ENCODE measurements at regions not wholly inside any gene's neighbourhood (a gene's known extent, or its start where the extent isn't known, plus 50 kb on each side); places are given as distances from the start of the nearest gene placed in this dataset.
A peak's percentile ranks its signal among the peaks of the same experiment; 100 is the strongest.

DNA sequence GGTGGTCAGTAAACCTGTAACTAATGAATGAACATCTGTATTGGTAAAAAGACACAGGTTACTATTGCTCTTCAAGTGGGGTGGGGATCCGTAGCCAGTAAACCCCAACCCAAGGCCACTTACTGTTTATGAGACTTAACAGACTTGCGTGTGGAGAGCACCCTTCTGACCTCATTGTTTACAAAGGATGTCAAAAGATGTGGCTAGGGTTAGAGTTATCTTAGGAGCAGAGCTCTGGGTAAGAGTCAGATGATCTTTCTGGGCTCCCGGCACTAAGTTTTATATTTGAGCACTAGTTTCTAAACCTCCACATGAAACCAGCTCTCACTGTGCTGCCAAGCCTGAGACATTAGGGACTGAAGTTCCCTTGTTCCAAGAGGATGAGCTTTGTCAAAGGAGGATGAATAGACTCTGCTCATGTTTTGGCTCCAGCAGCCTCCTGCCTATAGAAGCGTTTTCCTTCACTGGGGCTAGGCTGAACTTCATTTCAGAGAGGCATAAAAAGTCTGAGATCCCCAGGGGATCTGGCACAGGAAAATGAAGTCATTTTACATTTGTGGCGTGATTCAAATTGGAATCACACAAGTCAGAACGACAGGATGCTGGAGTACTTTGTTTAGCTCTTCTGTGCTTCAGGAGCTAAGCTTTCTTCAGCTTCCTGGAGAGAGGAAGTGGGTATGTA is 403.1 kb upstream of the TRIB2 start:
- Histone ChIP-seq H3K9me2 (replicated peaks; ENCODE audit: control insufficient read depth, low read length) (no peaks in the 10 kb centered on the region), H3K4me3 (ENCODE audit: low read length) (0 out of 2 replicates have a peak overlapping the region, but pooled peaks have one; percentile 14), H3K36me3 (ENCODE audit: control insufficient read depth, low read length) (no peaks in the 10 kb centered on the region), H3K79me2 (ENCODE audit: control insufficient read depth, low read length) (no peaks in the 10 kb centered on the region), H3K9me3 (ENCODE audit: control insufficient read depth, insufficient read depth, low read length) (no peaks in the 10 kb centered on the region), H3K4me2 (ENCODE audit: low read length) (peak overlapping the region; percentile 14; the same call in 1 of the 2 replicates), H3K27me3 (ENCODE audit: control insufficient read depth, low read length) (no peaks in the 10 kb centered on the region), H3F3A (ENCODE audit: control insufficient read depth, insufficient read depth) (no peaks in the 10 kb centered on the region), H4K20me1 (ENCODE audit: control insufficient read depth, insufficient read depth, low read depth, low read length) (no peaks in the 10 kb centered on the region), H3K4me1 (ENCODE audit: control insufficient read depth, low read length) (peaks cover 10% of the 10 kb centered on the region), H3K27ac (ENCODE audit: low read depth, low read length) (no peak overlapping the region)
- TF ChIP-seq, protein P1, sequence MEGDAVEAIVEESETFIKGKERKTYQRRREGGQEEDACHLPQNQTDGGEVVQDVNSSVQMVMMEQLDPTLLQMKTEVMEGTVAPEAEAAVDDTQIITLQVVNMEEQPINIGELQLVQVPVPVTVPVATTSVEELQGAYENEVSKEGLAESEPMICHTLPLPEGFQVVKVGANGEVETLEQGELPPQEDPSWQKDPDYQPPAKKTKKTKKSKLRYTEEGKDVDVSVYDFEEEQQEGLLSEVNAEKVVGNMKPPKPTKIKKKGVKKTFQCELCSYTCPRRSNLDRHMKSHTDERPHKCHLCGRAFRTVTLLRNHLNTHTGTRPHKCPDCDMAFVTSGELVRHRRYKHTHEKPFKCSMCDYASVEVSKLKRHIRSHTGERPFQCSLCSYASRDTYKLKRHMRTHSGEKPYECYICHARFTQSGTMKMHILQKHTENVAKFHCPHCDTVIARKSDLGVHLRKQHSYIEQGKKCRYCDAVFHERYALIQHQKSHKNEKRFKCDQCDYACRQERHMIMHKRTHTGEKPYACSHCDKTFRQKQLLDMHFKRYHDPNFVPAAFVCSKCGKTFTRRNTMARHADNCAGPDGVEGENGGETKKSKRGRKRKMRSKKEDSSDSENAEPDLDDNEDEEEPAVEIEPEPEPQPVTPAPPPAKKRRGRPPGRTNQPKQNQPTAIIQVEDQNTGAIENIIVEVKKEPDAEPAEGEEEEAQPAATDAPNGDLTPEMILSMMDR (IDR thresholded peaks at IDR 0.05; ENCODE audit: low read depth, low read length, poor library complexity, severe bottlenecking) = no peak
- no peak for TF ChIP-seq EZH2phosphoT487 (IDR thresholded peaks at IDR 0.05; ENCODE audit: borderline replicate concordance, low read length)

DNA sequence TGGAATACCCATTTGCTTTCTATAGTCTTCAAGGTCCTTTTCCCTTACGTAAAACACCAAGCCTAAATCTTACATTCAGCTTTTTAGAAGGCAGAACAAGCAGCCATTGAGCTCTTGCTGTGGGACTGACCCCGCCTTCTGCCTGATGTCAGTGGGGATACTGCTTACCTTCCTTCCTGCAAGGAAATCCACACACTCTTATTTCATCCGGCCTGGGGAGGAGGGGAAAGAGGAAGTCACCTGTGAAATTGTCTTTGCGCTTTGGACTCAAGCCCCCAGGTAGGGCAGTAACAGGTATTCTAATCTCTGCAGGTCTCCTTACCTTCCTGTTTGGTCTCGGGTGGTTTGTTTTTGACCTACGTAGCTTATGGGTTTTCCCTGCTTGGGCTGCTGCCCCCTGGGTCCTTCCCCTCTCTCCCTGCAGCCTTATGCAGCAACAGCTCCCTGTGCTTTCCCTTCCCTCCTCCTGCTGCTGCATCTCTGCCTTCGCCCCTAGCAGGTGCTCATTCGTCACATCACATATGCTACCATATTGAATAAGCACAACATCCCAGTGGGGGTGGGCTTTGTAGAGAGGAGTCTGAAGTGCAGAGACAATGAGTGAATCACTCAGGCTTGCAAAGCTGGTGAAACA is 402.5 kb upstream of the TRIB2 start:
- no peak overlapping the region for H3K27ac ChIP-seq (ENCODE audit: low read depth, low read length)

DNA sequence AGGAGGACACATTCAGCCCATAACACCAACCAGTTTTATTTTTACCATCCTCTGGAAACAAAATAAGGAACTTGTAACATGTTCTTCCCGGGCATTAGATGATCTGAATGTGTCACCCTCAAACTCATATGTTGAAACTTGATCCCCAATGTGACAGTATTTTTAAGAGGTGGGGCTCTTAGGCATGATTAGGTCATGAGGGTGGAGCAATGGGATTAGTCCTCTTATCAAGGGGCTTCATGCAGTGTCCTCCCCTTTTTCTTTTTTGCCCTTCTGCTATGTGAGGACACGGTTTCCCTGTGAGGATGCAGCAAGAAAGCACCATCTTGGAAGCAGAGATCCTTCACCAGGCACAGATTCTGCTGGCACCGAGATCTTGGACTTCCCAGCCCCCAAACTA is 401.5 kb upstream of the TRIB2 start:
- H3K36me3 ChIP-seq (ENCODE audit: control insufficient read depth, low read length) = no peaks in the 10 kb centered on the region
- no peak overlapping the region for H3K4me2 ChIP-seq (ENCODE audit: low read length)
- no peaks in the 10 kb centered on the region for H3K27me3 ChIP-seq (ENCODE audit: control insufficient read depth, low read length)
- no peak overlapping the region for H3K27ac ChIP-seq (ENCODE audit: low read depth, low read length)
- H4K20me1 ChIP-seq (ENCODE audit: control insufficient read depth, insufficient read depth, low read depth, low read length) = no peaks in the 10 kb centered on the region
- peaks cover 10% of the 10 kb centered on the region for H3K4me1 ChIP-seq (ENCODE audit: control insufficient read depth, low read length)
- H3K4me3 ChIP-seq (ENCODE audit: low read length) = no peak overlapping the region
- no peak for TF ChIP-seq EZH2phosphoT487 (IDR thresholded peaks at IDR 0.05; ENCODE audit: borderline replicate concordance, low read length)
- H3K79me2 ChIP-seq (ENCODE audit: control insufficient read depth, low read length) = no peaks in the 10 kb centered on the region
- H3F3A ChIP-seq (ENCODE audit: control insufficient read depth, insufficient read depth) = no peaks in the 10 kb centered on the region
- no peaks in the 10 kb centered on the region for H3K9me2 ChIP-seq (replicated peaks; ENCODE audit: control insufficient read depth, low read length)
- H3K9me3 ChIP-seq (ENCODE audit: control insufficient read depth, insufficient read depth, low read length) = no peaks in the 10 kb centered on the region

More for the DNA sequence above, 402.5 kb upstream of the TRIB2 start:
- Histone ChIP-seq H3K4me3 (ENCODE audit: low read length) (0 out of 2 replicates have a peak overlapping the region, but pooled peaks have one; percentile 14), H3K27me3 (ENCODE audit: control insufficient read depth, low read length) (no peaks in the 10 kb centered on the region), H3K79me2 (ENCODE audit: control insufficient read depth, low read length) (no peaks in the 10 kb centered on the region), H4K20me1 (ENCODE audit: control insufficient read depth, insufficient read depth, low read depth, low read length) (no peaks in the 10 kb centered on the region), H3K9me3 (ENCODE audit: control insufficient read depth, insufficient read depth, low read length) (no peaks in the 10 kb centered on the region), H3K9me2 (replicated peaks; ENCODE audit: control insufficient read depth, low read length) (no peaks in the 10 kb centered on the region), H3K4me1 (ENCODE audit: control insufficient read depth, low read length) (peaks cover 10% of the 10 kb centered on the region), H3K4me2 (ENCODE audit: low read length) (peak overlapping the region; percentile 14), H3K36me3 (ENCODE audit: control insufficient read depth, low read length) (no peaks in the 10 kb centered on the region), H3F3A (ENCODE audit: control insufficient read depth, insufficient read depth) (no peaks in the 10 kb centered on the region)
- no peak for TF ChIP-seq EZH2phosphoT487 (IDR thresholded peaks at IDR 0.05; ENCODE audit: borderline replicate concordance, low read length)
- TF ChIP-seq, protein P1 (IDR thresholded peaks at IDR 0.05; ENCODE audit: low read depth, low read length, poor library complexity, severe bottlenecking) = no peak

DNA sequence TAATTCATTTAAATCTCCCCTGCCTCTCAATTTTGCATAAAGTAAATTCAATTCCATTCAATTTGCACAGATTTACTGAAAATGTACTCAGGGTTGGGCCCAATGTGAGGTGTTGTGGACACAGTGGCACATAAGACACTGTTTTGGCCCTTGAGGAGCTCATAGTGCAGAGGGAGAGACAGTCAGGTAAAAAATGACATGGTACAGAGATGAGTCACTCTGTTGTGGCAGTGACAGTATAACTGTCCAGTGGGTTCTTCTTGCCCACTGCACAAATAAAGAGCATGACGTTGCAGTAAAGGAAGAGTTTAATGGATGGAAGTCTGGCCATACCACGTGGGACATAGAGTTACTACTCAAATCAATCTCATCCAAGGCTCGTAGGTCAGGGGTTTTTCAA is 400.3 kb upstream of the TRIB2 start:
- H3K27me3 ChIP-seq (ENCODE audit: control insufficient read depth, low read length) = no peaks in the 10 kb centered on the region
- no peaks in the 10 kb centered on the region for H3F3A ChIP-seq (ENCODE audit: control insufficient read depth, insufficient read depth)
- no peak for TF ChIP-seq EZH2phosphoT487 (IDR thresholded peaks at IDR 0.05; ENCODE audit: borderline replicate concordance, low read length)
- no peak overlapping the region for H3K4me3 ChIP-seq (ENCODE audit: low read length)
- H3K36me3 ChIP-seq (ENCODE audit: control insufficient read depth, low read length) = no peaks in the 10 kb centered on the region
- no peaks in the 10 kb centered on the region for H3K9me2 ChIP-seq (replicated peaks; ENCODE audit: control insufficient read depth, low read length)
- no peaks in the 10 kb centered on the region for H3K79me2 ChIP-seq (ENCODE audit: control insufficient read depth, low read length)
- H4K20me1 ChIP-seq (ENCODE audit: control insufficient read depth, insufficient read depth, low read depth, low read length) = no peaks in the 10 kb centered on the region
- no peak overlapping the region for H3K27ac ChIP-seq (ENCODE audit: low read depth, low read length)
- peaks cover 10% of the 10 kb centered on the region for H3K4me1 ChIP-seq (ENCODE audit: control insufficient read depth, low read length)
- H3K4me2 ChIP-seq (ENCODE audit: low read length) = no peak overlapping the region
- H3K9me3 ChIP-seq (ENCODE audit: control insufficient read depth, insufficient read depth, low read length) = no peaks in the 10 kb centered on the region
